Erythroblast (primary cell): ENCODE measurements at regions not wholly inside any gene's neighbourhood (a gene's known extent, or its start where the extent isn't known, plus 50 kb on each side); places are given as distances from the start of the nearest gene placed in this dataset.

Experiments
- GATA1 ChIP-seq: IDR thresholded peaks from 2 replicates; pipeline ENCODE4 v1.6.1; 2011; ENCODE audit warnings: low read depth, mild to moderate bottlenecking, control low read depth, low read length, moderate library complexity
- POLR2A ChIP-seq: IDR thresholded peaks from 2 replicates; pipeline ENCODE4 v1.6.1; 2011; ENCODE audit warnings: mild to moderate bottlenecking, low read length

- TF ChIP-seq POLR2A, result no peak
- no peak for TF ChIP-seq GATA1
Observed at GRCh38 chr10:81215498-81215897, 659.5 kb upstream of the NRG3 start.
